Panc1 (cell line): ENCODE measurements at regions not wholly inside any gene's neighbourhood (a gene's known extent, or its start where the extent isn't known, plus 50 kb on each side); places are given as distances from the start of the nearest gene placed in this dataset.

ENCODE experiments used
- ATAC-seq: fragments of 200-7000 bp; cut with Tn5 transposase; 2 replicates; pipeline ENCODE4 v1.9.1; 2020; ENCODE audit warnings: mild to moderate bottlenecking, moderate library complexity
- BruUV-seq: library from RNA; stranded (reverse); fragments of 400-500 nt; replicated peaks from 2 replicates; lab custom pipeline; 2021; lab: Mats Ljungman, UMichigan
- CTCF ChIA-PET: fragments of 300-600 bp; sonication (Branson Sonifier 250); formaldehyde crosslinking; loops from one replicate; lab custom pipeline; 2022; ENCODE audit warnings: antibody characterized with exemption; lab: Charles Lee
- POLR2A ChIA-PET: fragments of 300-600 bp; sonication (Branson Sonifier 250); formaldehyde crosslinking; loops from one replicate; lab custom pipeline; 2022; ENCODE audit warnings: antibody characterized with exemption; lab: Charles Lee
- DNase-seq: peaks from one replicate; pipeline ENCODE4 v3.0.0-alpha.2; 2010; ENCODE audit warnings: low read depth, low spot score
- H3K27ac ChIP-seq: 2 replicates; pipeline ENCODE4 v1.5.1; 2011; ENCODE audit warnings: mild to moderate bottlenecking, low read length, inconsistent platforms
- H3K27me3 ChIP-seq: fragments of 200-500 bp; sonication (Bioruptor generic); 2 replicates; pipeline ENCODE4 v1.6.0; 2014; ENCODE audit warnings: low read length, inconsistent platforms; ENCODE audit not compliant: control insufficient read depth, insufficient read depth
- H3K36me3 ChIP-seq: fragments of 200-500 bp; sonication (Bioruptor generic); 2 replicates; pipeline ENCODE4 v1.5.1; 2014; ENCODE audit warnings: inconsistent platforms, mild to moderate bottlenecking, low read length, moderate library complexity; ENCODE audit not compliant: control insufficient read depth, insufficient read depth
- H3K4me1 ChIP-seq: 2 replicates; pipeline ENCODE4 v1.5.1; 2011; ENCODE audit warnings: inconsistent platforms, mild to moderate bottlenecking, low read length, moderate library complexity; ENCODE audit not compliant: control insufficient read depth, insufficient read depth
- H3K4me3 ChIP-seq, 2 experiments: 2 replicates each; pipeline ENCODE4 v1.5.1; 2011 to 2012; ENCODE audit warnings: low read depth in 2 of 2, low read length in 2 of 2, mild to moderate bottlenecking in 2 of 2, inconsistent platforms in 1 of 2, moderate library complexity in 1 of 2
- H3K9me3 ChIP-seq: fragments of 200-500 bp; sonication (Bioruptor generic); 2 replicates; pipeline ENCODE4 v1.5.1; 2014; ENCODE audit warnings: low read depth, mild to moderate bottlenecking, inconsistent platforms, low read length, moderate library complexity; ENCODE audit not compliant: control insufficient read depth, insufficient read depth
- CTCF ChIP-seq: fragments of 450-650 bp; IDR thresholded peaks from 2 replicates; pipeline ENCODE4 v1.5.1; 2017; ENCODE audit warnings: mild to moderate bottlenecking
- POLR2AphosphoS5 ChIP-seq: IDR thresholded peaks from 2 replicates; pipeline ENCODE4 v1.6.1; 2012; ENCODE audit warnings: mild to moderate bottlenecking, low read depth, low read length, moderate library complexity
- REST ChIP-seq, 2 experiments: IDR thresholded peaks; 2 replicates each; pipeline ENCODE4 v1.6.1; 2011 to 2012; ENCODE audit warnings: low read depth in 2 of 2, control low read depth in 1 of 2, low read length in 1 of 2, mild to moderate bottlenecking in 1 of 2, moderate library complexity in 1 of 2; ENCODE audit not compliant: insufficient read depth in 1 of 2
- SIN3A ChIP-seq: IDR thresholded peaks from 2 replicates; pipeline ENCODE4 v1.6.1; 2012; ENCODE audit warnings: low read depth, mild to moderate bottlenecking, low read length, moderate library complexity, borderline replicate concordance; ENCODE audit not compliant: insufficient read depth
- TCF7L2 ChIP-seq: IDR thresholded peaks from 2 replicates; pipeline ENCODE4 v1.6.1; 2011; ENCODE audit warnings: mild to moderate bottlenecking, low read depth, low read length, inconsistent platforms
- in situ Hi-C: cut with HindIII; loops from 2 replicates; pipeline ENCODE4 v1.10.0; 2016; ENCODE audit warnings: low sequenced_read_pairs, low pct_unique_long_range_greater_than_20kb
- intact Hi-C: fragments of 100-400 bp; cut with micrococcal nuclease; formaldehyde crosslinking; loops from one replicate; pipeline ENCODE4 v1.10.0; 2022; ENCODE audit not compliant: unreplicated experiment

DNA sequence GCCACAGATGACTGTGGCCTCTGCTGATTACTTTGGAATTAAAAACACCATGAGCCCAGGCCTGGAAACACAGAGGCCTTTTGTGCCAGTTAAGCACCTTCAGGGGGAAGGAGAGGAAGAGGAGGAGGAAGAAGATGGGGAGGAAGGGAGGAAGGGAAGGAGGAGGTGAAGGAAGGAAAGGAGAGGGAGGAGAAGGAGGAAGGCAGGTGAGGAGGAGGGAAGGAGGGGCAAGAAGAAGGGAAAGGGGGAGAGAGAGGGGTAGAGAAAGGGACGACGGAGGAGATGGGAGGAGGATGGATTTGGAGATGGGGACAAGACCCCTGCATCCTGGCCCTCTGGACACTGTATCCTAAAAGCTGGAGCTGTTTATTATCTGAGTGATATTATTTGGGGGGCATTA, 231.0 kb downstream of the UQCRFS1 start:
- TF ChIP-seq REST (IDR thresholded peaks at IDR 0.05; ENCODE audit: insufficient read depth in 1 of 2, low read depth in 2 of 2, low read length in 1 of 2) (no peak), CTCF (no peak), SIN3A (no peak), TCF7L2 (no peak), POLR2AphosphoS5 (no peak)
- no peak for ATAC-seq
- no TSS peak for BruUV-seq
- no peaks in the 10 kb centered on the region for H3K9me3 ChIP-seq
- DNase-seq, result no peak
- H3K4me3 ChIP-seq, result no peak overlapping the region
- intact Hi-C loops, result no loop called here
- POLR2A ChIA-PET, result no interaction called here
- H3K27me3 ChIP-seq, result peaks cover 4% of the 10 kb centered on the region
- in situ Hi-C loops, result no loop called here
- H3K27ac ChIP-seq, result no peak overlapping the region
- CTCF ChIA-PET, result no interaction called here
- H3K36me3 ChIP-seq, result no peaks in the 10 kb centered on the region
- no peaks in the 10 kb centered on the region for H3K4me1 ChIP-seq

- POLR2A ChIA-PET, result no interaction called here
- TF ChIP-seq SIN3A (no peak), CTCF (no peak), REST (IDR thresholded peaks at IDR 0.05; ENCODE audit: insufficient read depth in 1 of 2, low read depth in 2 of 2, low read length in 1 of 2) (no peak), POLR2AphosphoS5 (no peak), TCF7L2 (no peak)
- Histone ChIP-seq H3K4me1 (no peaks in the 10 kb centered on the region), H3K4me3 (no peak overlapping the region), H3K9me3 (no peaks in the 10 kb centered on the region), H3K27ac (no peak overlapping the region), H3K27me3 (peaks cover under 1% of the 10 kb centered on the region), H3K36me3 (no peaks in the 10 kb centered on the region)
- no TSS peak for BruUV-seq
- intact Hi-C loops, result no loop called here
- in situ Hi-C loops, result no loop called here
- DNase-seq (no peak), ATAC-seq (no peak)
- CTCF ChIA-PET, result no interaction called here
Observed at GRCh38 chr19:28981518-28981917, 231.4 kb downstream of the UQCRFS1 start.
